GM10266 (cell line): ENCODE measurements at regions not wholly inside any gene's neighbourhood (a gene's known extent, or its start where the extent isn't known, plus 50 kb on each side); places are given as distances from the start of the nearest gene placed in this dataset.

Experiments
- DNase-seq: peaks from one replicate; pipeline ENCODE4 v3.0.0; 2012; ENCODE audit errors: extremely low spot score
- CTCF ChIP-seq: IDR thresholded peaks from 2 replicates; pipeline ENCODE4 v1.5.1; 2012; ENCODE audit warnings: mild to moderate bottlenecking, low read depth; ENCODE audit not compliant: control insufficient read depth, insufficient read depth; ENCODE audit errors: missing control alignments

GRCh38 chr18:47727409-47727808 lies 203.1 kb downstream of the SMAD2 start:
- no peak for TF ChIP-seq CTCF
- DNase-seq: no peak

- DNase-seq: no peak
- no peak for TF ChIP-seq CTCF
Measured at GRCh38 chr18:47726550-47726949, 203.9 kb downstream of the SMAD2 start.

GRCh38 chr18:47725656-47726055 lies 204.8 kb downstream of the SMAD2 start:
- TF ChIP-seq CTCF: no peak
- no peak for DNase-seq

GRCh38 chr18:47724186-47724975 lies 206.1 kb downstream of the SMAD2 start:
- TF ChIP-seq CTCF: no peak
- no peak for DNase-seq

- no peak for DNase-seq
- TF ChIP-seq CTCF: no peak
Measured at GRCh38 chr18:47721876-47722275, 208.6 kb downstream of the SMAD2 start.

GRCh38 chr18:47720741-47721140 lies 209.7 kb downstream of the SMAD2 start:
- DNase-seq: no peak
- TF ChIP-seq CTCF: no peak

GRCh38 chr18:47719096-47719780 lies 211.2 kb downstream of the SMAD2 start:
- DNase-seq: no peak
- peak; percentile 5 for TF ChIP-seq CTCF
